Hematopoietic multipotent progenitor cell treated with erythropoietin and hydrocortisone succinate and interleukin-3 and kit ligand, for 6 days (in vitro differentiated cells): ENCODE measurements at regions not wholly inside any gene's neighbourhood (a gene's known extent, or its start where the extent isn't known, plus 50 kb on each side); places are given as distances from the start of the nearest gene placed in this dataset.
"Not testable (repeated sequence)": the region's sequence is repeated elsewhere in the genome, so short reads cannot be mapped to it uniquely, and the experiment has no call there.

ENCODE experiments used
- DNase-seq: peaks from one replicate; pipeline ENCODE4 v3.0.0-alpha.2; 2015

DNA sequence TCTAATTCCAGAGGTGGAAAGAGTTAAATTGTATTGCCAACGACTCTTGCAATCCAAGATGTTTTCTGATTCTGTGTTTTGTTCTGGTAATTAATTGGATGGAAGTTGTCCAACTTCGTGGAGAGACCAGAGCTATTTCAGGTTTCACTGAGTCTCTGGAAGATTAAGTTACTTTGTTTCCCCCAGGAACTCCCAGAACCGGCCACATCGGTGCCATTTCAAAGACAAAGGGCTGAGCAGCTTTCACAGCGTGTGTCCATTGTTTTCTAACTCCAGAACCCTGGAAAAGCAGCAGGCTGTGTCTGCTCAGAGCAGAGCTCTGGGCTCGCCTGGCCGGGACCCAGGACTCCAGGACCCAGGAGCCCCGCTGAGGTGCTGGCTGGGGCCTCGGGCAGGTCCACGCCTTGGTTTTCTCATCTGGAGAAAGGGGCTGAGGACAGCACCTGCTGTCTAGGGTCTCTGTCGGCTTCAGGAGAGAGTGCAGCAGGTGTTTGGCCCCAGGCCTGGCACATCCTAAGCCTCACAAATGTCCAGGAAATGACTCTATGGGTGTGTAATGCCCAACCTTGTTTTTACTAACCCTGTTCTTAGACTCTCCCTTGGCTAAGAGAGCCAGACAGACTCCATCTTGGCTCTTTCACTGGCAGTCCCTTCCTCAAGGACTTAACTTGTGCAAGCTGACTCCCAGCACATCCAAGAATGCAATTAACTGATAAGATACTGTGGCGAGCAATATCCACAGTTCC is 86.0 kb upstream of the SFSWAP start:
- DNase-seq, result not testable (repeated sequence)

DNA sequence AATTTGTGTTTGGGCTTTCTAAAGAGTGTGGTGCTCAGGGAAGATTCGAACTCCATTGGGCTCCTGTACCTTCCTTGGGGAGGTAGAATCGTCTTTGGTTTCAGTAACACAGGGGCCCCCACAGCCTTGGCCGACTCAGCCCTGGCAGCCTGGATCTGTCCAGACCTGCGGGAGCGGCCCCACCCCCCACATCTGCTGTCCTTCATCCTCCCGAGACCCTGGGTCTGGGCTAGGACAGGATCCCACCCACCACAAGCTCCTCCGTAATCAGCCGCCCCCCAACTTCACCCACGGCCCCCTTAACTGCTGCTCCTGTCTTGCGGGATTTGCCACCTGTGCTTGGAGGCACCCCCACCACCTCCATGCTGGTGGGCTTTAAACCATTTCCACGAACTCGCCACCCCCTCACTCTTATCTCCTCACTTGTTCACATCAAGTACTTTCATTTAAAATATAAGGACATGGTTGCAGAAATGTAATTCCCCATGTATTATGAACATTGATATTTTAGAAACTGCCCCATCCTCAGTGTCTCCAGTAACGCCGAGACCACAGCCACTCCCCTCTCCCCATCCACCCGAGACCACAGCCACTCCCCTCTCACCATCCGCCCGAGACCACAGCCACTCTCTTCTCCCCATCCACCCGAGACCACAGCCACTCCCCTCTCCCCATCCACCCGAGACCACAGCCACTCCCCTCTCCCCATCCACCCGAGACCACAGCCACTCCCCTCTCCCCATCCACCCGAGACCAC is 84.7 kb upstream of the SFSWAP start:
- DNase-seq, result not testable (repeated sequence)

DNA sequence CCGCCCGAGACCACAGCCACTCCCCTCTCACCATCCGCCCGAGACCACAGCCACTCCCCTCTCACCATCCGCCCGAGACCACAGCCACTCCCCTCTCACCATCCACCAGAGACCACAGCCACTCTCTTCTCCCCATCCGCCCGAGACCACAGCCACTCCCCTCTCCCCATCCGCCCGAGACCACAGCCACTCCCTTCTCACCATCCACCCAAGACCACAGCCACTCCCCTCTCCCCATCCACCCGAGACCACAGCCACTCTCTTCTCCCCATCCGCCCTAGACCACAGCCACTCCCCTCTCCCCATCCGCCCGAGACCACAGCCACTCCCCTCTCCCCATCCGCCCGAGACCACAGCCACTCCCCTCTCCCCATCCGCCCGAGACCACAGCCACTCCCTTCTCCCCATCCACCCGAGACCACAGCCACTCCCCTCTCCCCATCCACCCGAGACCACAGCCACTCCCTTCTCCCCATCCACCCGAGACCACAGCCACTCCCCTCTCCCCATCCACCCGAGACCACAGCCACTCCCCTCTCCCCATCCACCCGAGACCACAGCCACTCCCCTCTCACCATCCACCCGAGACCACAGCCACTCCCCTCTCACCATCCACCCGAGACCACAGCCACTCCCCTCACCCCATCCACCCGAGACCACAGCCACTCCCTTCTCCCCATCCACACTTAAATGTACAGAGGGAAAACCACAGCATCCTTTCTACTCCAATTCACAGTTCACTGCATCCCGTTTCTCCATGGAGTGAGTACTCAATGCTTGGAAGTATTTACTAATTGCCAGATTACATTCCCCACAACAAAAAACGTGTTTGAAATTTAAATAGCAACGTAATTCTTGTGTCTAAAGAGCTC is 83.5 kb upstream of the SFSWAP start:
- DNase-seq, result peak; percentile 14

DNA sequence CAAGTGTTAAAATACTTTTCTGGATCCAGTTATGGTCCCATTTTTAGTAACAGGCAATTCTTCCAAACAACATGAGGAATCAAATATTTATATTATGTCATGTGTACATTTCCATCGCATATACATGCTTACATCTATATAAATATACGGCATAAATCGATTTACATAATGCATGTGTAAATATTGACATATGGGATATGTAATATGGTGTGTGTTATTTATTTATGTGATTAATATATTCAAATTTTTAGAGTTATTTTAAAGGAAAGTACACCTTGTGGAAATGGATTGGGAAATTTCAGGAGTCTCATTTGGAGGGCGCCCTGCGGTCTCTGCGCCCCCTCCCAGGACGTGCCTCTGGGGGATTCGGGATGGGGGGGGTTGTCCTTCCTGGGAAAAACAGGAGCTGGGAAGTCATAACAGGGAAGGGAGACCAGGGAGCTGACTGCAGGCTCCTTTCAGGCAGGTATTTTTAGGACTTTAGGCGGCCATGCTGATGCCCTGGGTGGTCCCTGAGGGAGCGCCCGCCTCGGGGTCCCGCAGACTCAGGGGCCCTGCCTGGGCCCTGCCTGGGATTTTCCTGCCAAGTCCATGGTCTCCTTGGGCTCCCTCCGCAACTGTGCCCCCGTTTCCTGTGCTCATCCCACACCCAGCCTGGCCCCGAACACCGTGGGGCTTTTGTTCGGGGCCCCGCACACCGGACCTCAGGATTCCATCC is 82.7 kb upstream of the SFSWAP start:
- no peak for DNase-seq

GRCh38 chr12:131628766-131629448 is 82.0 kb upstream of the SFSWAP start:
- DNase-seq, result no peak

DNA sequence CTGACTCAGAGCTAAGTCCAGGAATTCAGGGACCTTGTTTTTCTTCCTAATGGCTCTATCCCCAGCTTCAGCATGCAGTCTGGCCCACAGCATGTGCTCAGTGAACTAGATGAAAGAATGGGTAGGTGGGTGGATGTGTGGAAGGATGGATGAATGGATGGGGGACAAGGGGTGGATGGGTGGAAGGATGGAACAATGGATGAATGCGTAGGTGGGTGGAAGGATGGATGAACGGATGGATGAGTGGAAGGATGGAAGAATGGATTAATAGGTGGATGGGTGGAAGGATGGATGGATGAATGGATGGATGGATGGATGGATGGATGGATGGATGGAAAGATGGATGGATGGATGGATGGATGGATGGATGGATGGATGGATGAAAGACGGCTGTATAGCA is 79.7 kb upstream of the SFSWAP start:
- no peak for DNase-seq

DNA sequence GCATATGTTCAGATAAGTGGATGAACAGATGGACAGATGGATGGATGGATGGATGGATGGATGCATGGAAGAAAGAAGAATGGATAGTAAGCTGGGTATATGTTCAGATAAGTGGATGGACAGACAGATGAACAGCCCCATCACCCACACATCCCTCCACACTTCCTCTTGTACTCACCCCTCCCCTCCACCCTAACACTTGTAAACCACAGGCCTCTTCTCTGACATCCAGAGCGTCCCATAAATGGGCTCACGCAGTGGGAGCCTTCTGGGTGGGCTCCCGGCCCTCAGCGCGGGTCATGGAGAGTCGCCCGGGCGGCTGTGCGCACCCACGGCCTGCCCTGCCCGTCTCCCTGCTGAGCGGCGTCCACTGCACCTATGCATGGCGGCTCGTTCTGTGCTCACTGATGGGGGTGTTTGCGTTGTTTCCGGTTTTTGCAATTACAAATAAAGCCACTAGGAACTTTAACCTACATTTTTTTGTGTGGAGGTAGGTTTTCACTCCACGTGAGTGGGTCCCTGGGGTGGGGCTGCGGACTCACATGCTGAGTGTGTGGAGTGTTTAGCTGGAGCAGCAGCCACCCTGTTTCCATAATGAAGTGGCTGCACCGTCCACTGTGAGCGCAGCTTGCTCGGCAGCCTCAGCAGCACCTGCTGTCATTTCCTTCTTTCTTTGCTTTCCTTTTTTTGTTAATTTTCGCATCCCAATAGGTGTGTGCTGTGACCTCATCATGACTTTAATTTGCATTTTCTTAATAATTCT is 78.8 kb upstream of the SFSWAP start:
- not testable (repeated sequence) for DNase-seq

DNA sequence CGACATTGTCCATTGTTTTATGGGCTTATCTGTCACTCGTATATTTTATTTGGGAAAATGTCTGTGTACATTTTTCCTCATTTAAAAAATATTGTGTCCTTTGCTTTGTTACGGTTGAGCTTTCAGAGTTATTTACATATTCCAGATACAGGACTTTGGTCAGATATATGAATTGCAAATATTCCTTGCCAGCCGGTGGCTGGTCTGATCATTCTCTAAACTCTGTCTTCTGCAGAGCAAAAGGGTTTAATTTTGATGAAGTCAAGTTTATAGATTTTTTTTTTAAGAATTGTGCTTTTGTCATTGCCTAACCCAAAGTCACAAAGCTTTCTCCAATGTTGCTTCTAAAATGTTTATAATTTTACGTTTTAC is 78.3 kb upstream of the SFSWAP start:
- not testable (repeated sequence) for DNase-seq

DNA sequence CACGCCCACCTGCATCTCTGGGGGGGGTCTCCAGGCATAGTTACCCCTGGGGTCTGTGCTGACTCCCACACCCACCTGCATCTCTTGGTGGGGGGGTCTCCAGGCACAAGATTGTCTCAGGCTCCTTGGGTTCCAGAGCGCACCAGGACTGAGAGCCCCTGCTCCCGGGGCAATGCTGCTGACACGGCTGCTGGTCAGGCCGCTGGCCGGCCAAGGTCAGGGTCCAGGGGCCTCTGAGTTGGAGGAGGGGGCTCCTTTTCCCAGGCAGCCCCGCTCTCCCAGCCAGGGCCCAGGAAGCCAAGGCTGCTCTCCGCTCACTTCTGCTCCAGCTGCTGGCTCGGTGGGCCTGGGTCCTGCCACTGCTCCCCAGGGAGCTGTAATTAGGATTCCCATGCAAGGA is 77.3 kb upstream of the SFSWAP start:
- not testable (repeated sequence) for DNase-seq

DNA sequence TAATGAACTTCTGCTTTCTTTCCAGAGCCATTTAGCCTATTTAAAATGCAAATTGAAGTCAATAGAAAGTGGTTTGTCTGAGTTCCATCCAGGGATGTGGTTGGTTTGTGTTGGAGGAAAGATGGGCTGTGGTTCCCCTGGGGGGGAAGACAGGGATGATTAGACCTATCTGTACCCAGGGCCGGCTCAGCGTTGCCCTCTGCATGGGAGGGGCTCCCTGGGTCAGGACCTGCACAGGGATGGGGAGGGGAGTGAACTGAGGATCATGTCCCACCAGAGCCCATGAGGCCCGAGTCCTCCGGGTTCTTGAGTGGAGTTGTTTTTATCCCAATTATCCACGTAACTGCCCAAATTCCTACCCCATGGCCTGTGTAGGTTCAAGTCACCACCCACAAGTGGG is 76.9 kb upstream of the SFSWAP start:
- no peak for DNase-seq

- not testable (repeated sequence) for DNase-seq
Measured at GRCh38 chr12:131635012-131635411, 75.9 kb upstream of the SFSWAP start.

DNA sequence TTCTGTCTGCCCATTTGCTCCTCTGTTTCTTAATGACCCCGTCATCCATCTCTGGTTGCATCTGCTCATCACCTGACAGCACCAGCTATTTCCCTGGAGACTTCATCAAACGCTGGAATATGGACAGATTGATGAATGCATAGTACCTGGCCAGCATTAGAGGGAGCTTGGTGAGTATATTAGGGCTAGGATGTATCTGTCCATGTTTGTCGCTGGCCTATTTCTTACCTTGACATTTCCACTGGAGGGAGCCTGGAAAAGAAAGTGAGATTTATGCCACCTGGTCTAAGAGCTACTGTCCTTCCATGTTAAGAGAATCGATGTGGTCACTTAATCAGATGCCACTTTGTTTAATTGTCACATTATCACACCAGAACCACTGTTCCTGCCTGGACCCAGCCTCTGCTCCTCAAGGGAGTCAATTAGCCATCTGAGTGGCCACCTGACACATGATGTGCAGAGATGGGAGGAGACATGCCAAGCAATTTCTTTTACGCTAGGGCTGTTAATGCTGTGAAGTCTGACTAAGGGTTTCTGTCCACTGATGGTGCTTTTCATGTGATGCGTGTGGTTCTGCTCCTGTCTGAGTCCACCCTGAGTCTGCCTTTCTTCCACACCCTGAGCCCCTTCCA is 75.3 kb upstream of the SFSWAP start:
- DNase-seq, result no peak

GRCh38 chr12:131636266-131636665 is 74.6 kb upstream of the SFSWAP start:
- DNase-seq, result no peak

- no peak for DNase-seq
Measured at GRCh38 chr12:131636940-131637750, 73.7 kb upstream of the SFSWAP start.

DNA sequence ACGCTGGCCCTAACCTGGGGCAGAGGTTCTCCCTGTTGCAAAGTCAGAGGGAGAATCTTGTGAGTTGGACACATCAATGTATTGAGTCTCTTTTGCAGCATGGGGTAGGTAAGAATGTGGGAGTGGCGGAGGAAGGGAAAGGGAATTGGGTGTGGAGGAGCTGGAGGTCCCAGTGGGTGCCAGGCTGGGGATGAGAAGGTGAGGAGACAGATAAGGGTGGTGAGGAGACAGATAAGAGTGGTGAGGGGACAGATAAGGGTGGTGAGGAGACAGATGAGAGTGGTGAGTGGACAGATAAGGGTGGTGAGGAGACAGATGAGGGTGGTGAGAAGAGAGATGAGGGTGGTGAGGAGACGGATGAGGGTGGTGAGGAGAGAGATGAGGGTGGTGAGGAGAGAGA is 72.9 kb upstream of the SFSWAP start:
- DNase-seq, result peak; percentile 6

- DNase-seq, result no peak
Measured at GRCh38 chr12:131639270-131639940, 71.5 kb upstream of the SFSWAP start.

GRCh38 chr12:131640525-131640924 is 70.4 kb upstream of the SFSWAP start:
- no peak for DNase-seq

DNA sequence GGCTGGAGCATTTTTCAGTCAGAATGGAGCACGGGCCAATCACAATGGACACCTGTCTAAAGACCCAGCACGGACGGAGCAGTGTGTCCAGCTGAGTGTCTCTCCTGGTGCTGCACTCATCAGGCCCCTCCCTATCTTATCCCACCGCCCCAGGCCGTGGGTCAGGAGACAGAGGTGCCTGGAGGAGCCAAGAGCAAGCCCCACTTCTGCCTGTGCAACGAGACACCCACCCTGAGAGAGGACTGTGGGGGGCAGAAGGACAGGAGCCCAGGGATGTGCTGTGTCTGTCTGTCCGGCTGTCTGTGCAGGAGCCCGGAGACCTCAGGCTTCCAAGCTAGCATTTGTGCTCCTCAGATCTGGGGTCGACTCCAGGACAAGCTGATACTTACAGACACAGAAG is 69.6 kb upstream of the SFSWAP start:
- no peak for DNase-seq

GRCh38 chr12:131642101-131642540 is 68.8 kb upstream of the SFSWAP start:
- DNase-seq, result no peak
